Neural cell (in vitro differentiated cells): ENCODE measurements at regions not wholly inside any gene's neighbourhood (a gene's known extent, or its start where the extent isn't known, plus 50 kb on each side); places are given as distances from the start of the nearest gene placed in this dataset.

Source experiments
- MXI1 ChIP-seq: fragments of 450-650 bp; conservative IDR thresholded peaks from 2 replicates; pipeline ENCODE4 v1.6.1; 2014; ENCODE audit warnings: antibody characterized with exemption, mild to moderate bottlenecking; ENCODE audit not compliant: poor library complexity, severe bottlenecking
- POLR2AphosphoS5 ChIP-seq: IDR thresholded peaks from 2 replicates; pipeline ENCODE4 v1.6.1; 2012
- RAD21 ChIP-seq: fragments of 450-650 bp; conservative IDR thresholded peaks from 2 replicates; pipeline ENCODE4 v1.6.1; 2014; ENCODE audit warnings: antibody characterized with exemption, mild to moderate bottlenecking, moderate library complexity
- TF ChIP-seq, protein P1 (sequence below): fragments of 450-650 bp; IDR thresholded peaks from 2 replicates; pipeline ENCODE4 v1.5.1; 2014; ENCODE audit warnings: antibody characterized with exemption, mild to moderate bottlenecking, moderate library complexity; ENCODE audit not compliant: poor library complexity, severe bottlenecking

DNA sequence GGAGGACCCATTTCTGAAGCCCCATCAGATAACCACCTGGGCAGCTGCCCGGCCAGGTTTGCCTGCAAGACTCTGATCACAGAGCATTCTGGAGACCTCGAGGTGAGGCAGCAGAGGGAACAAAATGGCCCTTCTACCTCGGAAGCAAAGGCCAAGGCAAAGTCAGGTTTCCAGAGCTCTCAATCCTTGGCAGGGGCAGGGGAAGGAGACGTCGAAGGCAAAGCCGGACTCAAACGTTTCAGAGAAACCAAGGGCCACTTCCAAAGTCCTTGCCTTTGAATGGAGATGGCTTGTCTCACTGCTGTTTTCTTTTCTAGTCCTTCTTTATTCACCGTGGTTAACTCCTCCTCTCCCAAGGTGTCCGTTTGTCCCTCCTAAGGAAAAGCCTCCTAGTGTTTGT lies 355.3 kb downstream of the SOX9 start:
- no peak for TF ChIP-seq MXI1
- TF ChIP-seq, protein P1, sequence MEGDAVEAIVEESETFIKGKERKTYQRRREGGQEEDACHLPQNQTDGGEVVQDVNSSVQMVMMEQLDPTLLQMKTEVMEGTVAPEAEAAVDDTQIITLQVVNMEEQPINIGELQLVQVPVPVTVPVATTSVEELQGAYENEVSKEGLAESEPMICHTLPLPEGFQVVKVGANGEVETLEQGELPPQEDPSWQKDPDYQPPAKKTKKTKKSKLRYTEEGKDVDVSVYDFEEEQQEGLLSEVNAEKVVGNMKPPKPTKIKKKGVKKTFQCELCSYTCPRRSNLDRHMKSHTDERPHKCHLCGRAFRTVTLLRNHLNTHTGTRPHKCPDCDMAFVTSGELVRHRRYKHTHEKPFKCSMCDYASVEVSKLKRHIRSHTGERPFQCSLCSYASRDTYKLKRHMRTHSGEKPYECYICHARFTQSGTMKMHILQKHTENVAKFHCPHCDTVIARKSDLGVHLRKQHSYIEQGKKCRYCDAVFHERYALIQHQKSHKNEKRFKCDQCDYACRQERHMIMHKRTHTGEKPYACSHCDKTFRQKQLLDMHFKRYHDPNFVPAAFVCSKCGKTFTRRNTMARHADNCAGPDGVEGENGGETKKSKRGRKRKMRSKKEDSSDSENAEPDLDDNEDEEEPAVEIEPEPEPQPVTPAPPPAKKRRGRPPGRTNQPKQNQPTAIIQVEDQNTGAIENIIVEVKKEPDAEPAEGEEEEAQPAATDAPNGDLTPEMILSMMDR, result no peak
- no peak for TF ChIP-seq POLR2AphosphoS5
- no peak for TF ChIP-seq RAD21
